NB4 (cell line): ENCODE measurements at regions not wholly inside any gene's neighbourhood (a gene's known extent, or its start where the extent isn't known, plus 50 kb on each side); places are given as distances from the start of the nearest gene placed in this dataset.

Experiments used
- CTCF ChIP-seq: IDR thresholded peaks from one replicate; pipeline ENCODE4 v1.5.1; 2012; ENCODE audit warnings: low read depth, low read length
- MAX ChIP-seq: IDR thresholded peaks from 2 replicates; pipeline ENCODE4 v1.6.1; 2011; ENCODE audit warnings: low read depth, low read length
- MYC ChIP-seq: IDR thresholded peaks from 2 replicates; pipeline ENCODE4 v1.6.1; 2011; ENCODE audit warnings: low read depth, low read length
- POLR2A ChIP-seq: IDR thresholded peaks from 2 replicates; pipeline ENCODE4 v1.6.1; 2011; ENCODE audit warnings: mild to moderate bottlenecking; ENCODE audit not compliant: insufficient read length; ENCODE audit errors: extremely low read depth

GRCh38 chr1:101364370-101365120 is 127.7 kb downstream of the S1PR1 start:
- TF ChIP-seq CTCF (no peak), POLR2A (no peak), MAX (no peak), MYC (no peak)
